ENCODE measurements at regions not wholly inside any gene's neighbourhood (a gene's known extent, or its start where the extent isn't known, plus 50 kb on each side); places are given as distances from the start of the nearest gene placed in this dataset.
"Not testable (repeated sequence)": the region's sequence is repeated elsewhere in the genome, so short reads cannot be mapped to it uniquely, and the experiment has no call there.

DNA sequence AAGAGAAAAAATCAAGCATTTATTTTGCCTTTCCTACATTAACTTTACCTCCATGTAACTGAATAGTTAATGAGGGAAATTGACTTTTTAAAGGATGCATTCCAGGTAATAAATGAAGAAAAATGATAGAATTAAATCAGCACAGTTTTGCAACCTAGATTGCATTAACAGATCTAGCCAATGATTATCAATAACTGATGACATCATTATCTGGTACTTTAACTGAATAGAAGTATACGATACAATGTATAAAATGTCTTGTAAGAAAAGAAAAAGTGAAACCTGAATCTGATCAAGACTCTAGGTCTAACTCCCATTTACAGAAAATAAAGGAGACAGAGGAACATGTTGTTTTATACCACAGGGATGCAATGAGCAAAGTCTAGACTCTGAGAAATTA lies 126.0 kb upstream of the XPO1 start:
- ATAC-seq (ENCODE audit: low FRiP score) (no peak), DNase-seq (ENCODE audit: low spot score) (no peak)
- no peak for TF ChIP-seq CTCF (IDR thresholded peaks at IDR 0.05)

DNA sequence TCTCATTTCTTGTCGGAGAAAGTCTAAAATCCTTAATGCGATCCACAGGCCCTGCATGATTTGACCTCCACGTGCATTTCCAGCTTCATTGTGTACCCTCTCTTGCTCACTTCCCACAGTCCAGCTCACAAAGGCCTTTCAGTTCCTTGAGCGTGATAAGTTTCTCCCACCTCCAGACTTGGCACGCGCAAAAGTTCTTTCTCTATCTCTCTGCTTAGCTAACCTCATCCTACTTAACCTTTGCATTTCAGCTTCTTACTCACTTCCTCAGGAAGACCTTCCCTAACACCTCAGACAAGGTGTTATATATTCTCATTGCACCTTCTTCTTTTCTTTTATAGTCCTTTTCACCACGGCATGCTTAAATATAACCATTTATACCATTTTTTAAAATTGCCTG lies 124.8 kb upstream of the XPO1 start:
- TF ChIP-seq CTCF (IDR thresholded peaks at IDR 0.05) = no peak
- no peak for ATAC-seq (ENCODE audit: low FRiP score)
- DNase-seq (ENCODE audit: low spot score) = no peak

GRCh38 chr2:61660511-61661388 lies 122.6 kb upstream of the XPO1 start:
- DNase-seq (ENCODE audit: low spot score) = no peak
- ATAC-seq (ENCODE audit: low FRiP score) = no peak
- no peak for TF ChIP-seq CTCF (IDR thresholded peaks at IDR 0.05)

- ATAC-seq (ENCODE audit: low FRiP score) (peak; percentile 64), DNase-seq (ENCODE audit: low spot score) (no peak)
- no peak for TF ChIP-seq CTCF (IDR thresholded peaks at IDR 0.05)
Observed at GRCh38 chr2:61658841-61659780, 121.0 kb upstream of the XPO1 start.

- DNase-seq (ENCODE audit: low spot score); ATAC-seq (ENCODE audit: low FRiP score): not testable (repeated sequence)
Observed at GRCh38 chr2:61649946-61650345, 111.8 kb upstream of the XPO1 start.

DNA sequence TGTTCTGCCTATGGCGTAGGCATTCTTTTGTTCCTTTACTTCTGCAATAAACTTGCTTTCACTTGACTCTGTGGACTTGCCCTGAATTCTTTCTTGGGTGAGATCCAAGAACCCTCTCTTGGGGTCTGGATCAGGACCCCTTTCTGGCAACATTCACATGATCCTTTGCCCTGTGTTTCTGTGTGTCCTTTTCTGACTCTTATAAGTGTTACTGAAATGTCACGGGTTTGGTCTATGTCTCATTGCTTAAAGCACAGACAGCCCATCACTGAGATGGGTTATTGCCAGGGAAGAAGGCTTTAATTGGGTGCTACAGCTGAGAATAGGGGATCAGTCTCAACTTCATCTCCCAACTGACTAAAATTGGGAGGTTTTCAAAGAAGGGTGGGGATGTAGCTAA lies 110.9 kb upstream of the XPO1 start:
- no peak for TF ChIP-seq CTCF (IDR thresholded peaks at IDR 0.05)
- DNase-seq (ENCODE audit: low spot score) (no peak), ATAC-seq (ENCODE audit: low FRiP score) (no peak)

- TF ChIP-seq CTCF (IDR thresholded peaks at IDR 0.05) = no peak
- ATAC-seq (ENCODE audit: low FRiP score) (no peak), DNase-seq (ENCODE audit: low spot score) (no peak)
Observed at GRCh38 chr2:61647044-61647443, 108.9 kb upstream of the XPO1 start.
